Left ventricle myocardium inferior (tissue), 1 donor: ENCODE measurements at regions not wholly inside any gene's neighbourhood (a gene's known extent, or its start where the extent isn't known, plus 50 kb on each side); places are given as distances from the start of the nearest gene placed in this dataset.
"Not testable (repeated sequence)": the region's sequence is repeated elsewhere in the genome, so short reads cannot be mapped to it uniquely, and the experiment has no call there.

Experiments
- DNase-seq: peaks from one replicate; pipeline ENCODE4 v3.0.0-alpha.2; 2020
- H3K27ac ChIP-seq: fragments of 200-600 bp; replicated peaks from 2 replicates; pipeline ENCODE4 v1.8.0; 2021
- H3K27me3 ChIP-seq: fragments of 200-600 bp; 2 replicates; pipeline ENCODE4 v1.8.0; 2021; ENCODE audit warnings: low read depth
- H3K36me3 ChIP-seq: fragments of 200-600 bp; 2 replicates; pipeline ENCODE4 v1.8.0; 2021
- H3K4me1 ChIP-seq: fragments of 200-600 bp; 2 replicates; pipeline ENCODE4 v1.8.0; 2021
- H3K4me3 ChIP-seq: fragments of 200-600 bp; 2 replicates; pipeline ENCODE4 v1.8.0; 2021; ENCODE audit warnings: mild to moderate bottlenecking, moderate library complexity
- H3K9me3 ChIP-seq: fragments of 200-600 bp; replicated peaks from 2 replicates; pipeline ENCODE4 v1.8.0; 2021
- CTCF ChIP-seq: fragments of 200-600 bp; IDR thresholded peaks from 2 replicates; pipeline ENCODE4 v1.8.0; 2021; ENCODE audit warnings: antibody characterized with exemption, mild to moderate bottlenecking, borderline replicate concordance
- intact Hi-C: fragments of 100-400 bp; cut with micrococcal nuclease; formaldehyde crosslinking; loops from one replicate; pipeline ENCODE4 v1.11.0; 2022
- donor health status: DM: no; HTN: yes; CAD: no; lungs with severe emphysema.

DNA sequence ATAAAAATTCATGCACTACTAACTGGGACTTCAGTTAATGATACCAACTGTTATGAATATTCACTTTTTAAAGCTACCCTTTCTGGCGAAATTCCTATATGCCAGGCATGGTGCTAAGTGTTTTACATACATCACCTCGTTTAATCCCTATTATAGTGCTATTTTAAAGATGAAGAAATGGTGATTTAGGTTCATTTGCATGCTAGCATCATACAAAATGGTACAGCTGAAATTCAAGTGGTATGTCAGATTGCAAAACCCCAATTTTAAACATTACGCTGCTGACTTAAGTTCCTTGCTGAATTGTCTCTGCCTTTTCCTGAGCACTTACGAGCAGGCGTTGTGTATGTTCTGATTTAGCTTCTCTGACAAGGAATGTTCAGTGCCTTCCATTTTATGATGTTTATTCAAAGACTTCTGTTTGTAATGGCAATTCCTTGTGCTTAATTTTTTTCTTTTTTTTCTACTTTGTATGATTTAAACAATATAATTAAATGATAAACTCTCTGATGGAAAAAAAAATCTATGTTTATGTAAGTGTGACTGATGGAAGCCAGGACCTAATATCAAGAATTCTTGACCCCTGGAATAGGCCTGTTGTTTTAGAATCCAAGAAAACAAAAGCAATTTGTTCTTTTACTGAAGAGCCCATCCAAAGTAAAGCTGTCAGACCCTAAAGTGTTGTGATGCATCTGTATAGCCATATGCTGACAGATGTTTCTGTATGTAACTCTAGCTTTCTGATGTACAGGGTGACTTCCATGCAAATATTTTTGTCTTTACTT, 148.1 kb downstream of the PCDH7 start:
- TF ChIP-seq CTCF: no peak
- Histone ChIP-seq H3K27me3 (no peaks in the 10 kb centered on the region), H3K36me3 (no peaks in the 10 kb centered on the region), H3K9me3 (peaks cover 6% of the 10 kb centered on the region), H3K4me3 (no peak overlapping the region), H3K4me1 (peaks cover 51% of the 10 kb centered on the region), H3K27ac (no peak overlapping the region)
- intact Hi-C loops: no loop called here
- DNase-seq: no peak

DNA sequence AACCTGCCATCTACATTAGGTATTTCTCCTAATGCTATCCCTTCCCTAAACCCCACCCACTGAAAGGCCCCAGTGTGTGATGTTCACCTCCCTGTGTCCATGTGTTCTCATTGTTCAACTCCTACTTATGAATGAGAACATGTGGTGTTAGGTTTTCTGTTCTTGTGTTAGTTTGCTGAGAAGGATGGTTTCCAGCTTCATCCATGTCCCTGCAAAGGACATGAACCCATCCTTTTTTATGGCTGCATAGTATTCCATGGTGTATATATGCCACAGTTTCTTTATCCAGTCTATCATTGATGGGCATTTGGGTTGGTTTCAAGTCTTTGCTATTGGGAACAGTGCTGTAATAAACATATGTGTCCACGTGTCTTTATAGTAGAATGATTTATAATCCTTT, 149.2 kb downstream of the PCDH7 start:
- H3K9me3 ChIP-seq, intact Hi-C loops, H3K27me3 ChIP-seq, H3K27ac ChIP-seq, H3K4me3 ChIP-seq, H3K36me3 ChIP-seq, DNase-seq: not testable (repeated sequence)
- H3K4me1 ChIP-seq: peaks cover 44% of the 10 kb centered on the region

- H3K27me3 ChIP-seq: no peaks in the 10 kb centered on the region
- no peak overlapping the region for H3K4me3 ChIP-seq
- H3K36me3 ChIP-seq: no peaks in the 10 kb centered on the region
- TF ChIP-seq CTCF: no peak
- peaks cover 6% of the 10 kb centered on the region for H3K9me3 ChIP-seq
- DNase-seq: no peak
- intact Hi-C loops: no loop called here
- peaks cover 36% of the 10 kb centered on the region for H3K4me1 ChIP-seq
- H3K27ac ChIP-seq: no peak overlapping the region
These were observed 150.3 kb downstream of the PCDH7 start for GRCh38 chr4:30870513-30870912.

DNA sequence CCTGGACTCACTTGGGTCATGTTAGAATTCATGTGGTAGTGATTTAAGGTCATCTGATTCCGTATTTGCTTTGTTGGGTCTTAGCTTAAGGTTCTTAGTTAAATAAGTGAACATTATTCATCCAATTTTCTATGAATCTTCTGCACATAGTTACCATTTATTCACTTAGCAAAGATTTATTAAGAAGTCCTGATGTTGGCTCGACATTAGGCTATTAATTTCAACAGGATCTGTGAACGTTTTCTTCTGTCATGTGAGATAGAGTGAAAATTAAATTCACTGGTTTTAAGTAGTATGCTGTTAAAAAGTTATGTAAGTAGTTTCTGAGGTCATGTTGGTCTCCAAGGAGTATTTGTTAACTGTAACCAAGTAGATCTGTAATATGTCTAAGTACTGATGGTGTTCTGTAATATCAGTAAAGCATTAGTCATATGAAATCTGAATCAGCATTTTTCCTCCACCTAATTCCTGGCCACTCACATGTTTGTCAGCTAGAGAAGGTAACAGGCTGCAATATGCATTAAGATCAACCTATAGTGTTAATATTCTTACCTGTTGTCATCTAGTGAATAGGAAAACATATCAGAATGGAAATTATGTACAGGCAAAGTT, 155.6 kb downstream of the PCDH7 start:
- Histone ChIP-seq H3K27me3 (no peaks in the 10 kb centered on the region), H3K36me3 (no peaks in the 10 kb centered on the region), H3K4me3 (no peak overlapping the region), H3K27ac (no peak overlapping the region), H3K9me3 (no peaks in the 10 kb centered on the region), H3K4me1 (peaks cover 5% of the 10 kb centered on the region)
- DNase-seq: no peak
- intact Hi-C loops: no loop called here
- TF ChIP-seq CTCF: no peak

GRCh38 chr4:30879855-30880598, 159.9 kb downstream of the PCDH7 start:
- Histone ChIP-seq H3K4me3 (no peak overlapping the region), H3K27me3 (no peaks in the 10 kb centered on the region), H3K9me3 (no peaks in the 10 kb centered on the region), H3K36me3 (no peaks in the 10 kb centered on the region), H3K4me1 (no peaks in the 10 kb centered on the region), H3K27ac (no peak overlapping the region)
- DNase-seq: no peak
- no peak for TF ChIP-seq CTCF
- intact Hi-C loops: no loop called here
